Keratinocyte (primary cell): ENCODE measurements at regions not wholly inside any gene's neighbourhood (a gene's known extent, or its start where the extent isn't known, plus 50 kb on each side); places are given as distances from the start of the nearest gene placed in this dataset.

ENCODE experiments used
- DNase-seq: peaks from one replicate; pipeline ENCODE4 v3.0.0-alpha.2; 2011; ENCODE audit warnings: low read depth, missing footprints, low spot score
- FAIRE-seq: peaks from 2 replicates; lab custom pipeline; 2011; peaks lifted over from hg19 to GRCh38; lab: Jason Lieb, UNC
- H2AFZ ChIP-seq: 2 replicates; pipeline ENCODE4 v1.6.0; 2012; ENCODE audit warnings: low read length, control low read depth, inconsistent platforms; ENCODE audit not compliant: control insufficient read depth
- H3K27ac ChIP-seq: 2 replicates; pipeline ENCODE4 v1.5.1; 2011; ENCODE audit warnings: low read length; ENCODE audit not compliant: control insufficient read depth, insufficient read depth
- H3K27me3 ChIP-seq: 3 replicates; pipeline ENCODE4 v1.6.0; 2011; ENCODE audit warnings: low read length; ENCODE audit not compliant: control insufficient read depth, insufficient read depth; ENCODE audit errors: extremely low read depth
- H3K36me3 ChIP-seq, 2 experiments: 2 replicates in 1 of 2; 3 replicates in 1 of 2; pipeline ENCODE4 v1.5.1; 2011; ENCODE audit warnings: low read length in 2 of 2, mild to moderate bottlenecking in 1 of 2; ENCODE audit not compliant: control insufficient read depth in 2 of 2, insufficient read depth in 2 of 2; ENCODE audit errors: extremely low read depth in 1 of 2
- H3K4me1 ChIP-seq: 3 replicates; pipeline ENCODE4 v1.5.1; 2011; ENCODE audit warnings: low read length; ENCODE audit not compliant: control insufficient read depth, insufficient read depth; ENCODE audit errors: extremely low read depth
- H3K4me2 ChIP-seq: 3 replicates; pipeline ENCODE4 v1.6.0; 2011; ENCODE audit warnings: low read depth, low read length; ENCODE audit not compliant: control insufficient read depth, insufficient read depth; ENCODE audit errors: extremely low read depth
- H3K4me3 ChIP-seq, 3 experiments: fragments of 200-600 bp in 1 of 3; sonication (generic) in 1 of 3; 2 replicates in 2 of 3; 3 replicates in 1 of 3; pipeline ENCODE4 v1.5.1; 2011 to 2016; ENCODE audit warnings: low read length in 3 of 3, mild to moderate bottlenecking in 3 of 3, control low read depth in 2 of 3, inconsistent platforms in 1 of 3, low read depth in 1 of 3, mixed read lengths in 1 of 3, mixed run types in 1 of 3, moderate library complexity in 1 of 3; ENCODE audit not compliant: control insufficient read depth in 2 of 3, insufficient read depth in 2 of 3; ENCODE audit errors: extremely low read depth in 1 of 3
- H3K79me2 ChIP-seq: 2 replicates; pipeline ENCODE4 v1.6.0; 2012; ENCODE audit warnings: low read length; ENCODE audit not compliant: control insufficient read depth, insufficient read depth
- H3K9ac ChIP-seq: 3 replicates; pipeline ENCODE4 v1.6.0; 2011; ENCODE audit warnings: low read length; ENCODE audit not compliant: control insufficient read depth, insufficient read depth; ENCODE audit errors: extremely low read depth
- H3K9me1 ChIP-seq: 3 replicates; pipeline ENCODE4 v1.6.0; 2011; ENCODE audit warnings: low read length; ENCODE audit not compliant: control insufficient read depth, insufficient read depth; ENCODE audit errors: extremely low read depth
- H3K9me3 ChIP-seq: 2 replicates; pipeline ENCODE4 v1.5.1; 2012; ENCODE audit warnings: low read depth, low read length; ENCODE audit not compliant: control insufficient read depth
- H4K20me1 ChIP-seq: 3 replicates; pipeline ENCODE4 v1.6.0; 2011; ENCODE audit warnings: low read length; ENCODE audit not compliant: control insufficient read depth, insufficient read depth; ENCODE audit errors: extremely low read depth
- EZH2 ChIP-seq: IDR thresholded peaks from one replicate; pipeline ENCODE4 v1.6.1; 2012; ENCODE audit warnings: inconsistent platforms, mild to moderate bottlenecking, low read length, moderate library complexity
- dilution Hi-C: fragments of 300-500 bp; cut with MboI; formaldehyde crosslinking; loops from one replicate; pipeline ENCODE4 v1.7.0; 2020; ENCODE audit warnings: low sequenced_read_pairs; ENCODE audit not compliant: extremely low pct_ligation_motif_present
- TF ChIP-seq, protein P1 (sequence below), 3 experiments: IDR thresholded peaks in 1 of 3; conservative IDR thresholded peaks in 1 of 3; optimal IDR thresholded peaks in 1 of 3; 2 replicates in 2 of 3; 3 replicates in 1 of 3; pipeline versions ENCODE3 to v1.5.1; 2011; ENCODE audit warnings: low read length in 3 of 3, mild to moderate bottlenecking in 3 of 3, moderate library complexity in 2 of 3, control low read depth in 1 of 3, inconsistent platforms in 1 of 3; ENCODE audit not compliant: insufficient read depth in 2 of 3; ENCODE audit errors: extremely low read depth in 1 of 3

DNA sequence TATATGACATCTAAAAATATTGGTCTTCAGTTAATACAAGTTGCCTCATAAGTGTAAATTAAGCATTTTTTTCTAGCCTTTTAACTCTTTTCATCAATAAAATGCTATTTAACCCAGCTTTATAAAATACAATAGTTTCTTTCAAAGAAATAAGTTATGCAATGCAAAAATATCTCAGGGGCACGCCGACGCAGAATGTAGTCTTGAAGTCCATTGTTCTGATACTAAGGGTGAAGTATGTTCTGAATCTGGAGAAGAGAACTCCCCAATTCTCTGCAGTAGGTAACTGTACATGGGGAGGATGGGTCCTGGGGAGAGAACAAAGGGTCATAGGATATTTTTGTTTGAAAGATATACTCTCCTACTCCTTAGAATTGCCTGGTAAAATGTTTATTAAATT, 256.6 kb upstream of the NDST4 start:
- no peak for FAIRE-seq
- Histone ChIP-seq H3K4me1 (no peaks in the 10 kb centered on the region), H3K27ac (no peak overlapping the region), H3K27me3 (no peaks in the 10 kb centered on the region), H3K4me2 (no peak overlapping the region), H3K9me3 (no peaks in the 10 kb centered on the region), H3K79me2 (no peaks in the 10 kb centered on the region), H3K4me3 (no peak overlapping the region), H3K9me1 (no peaks in the 10 kb centered on the region), H4K20me1 (no peaks in the 10 kb centered on the region), H3K36me3 (no peaks in the 10 kb centered on the region), H2AFZ (no peak overlapping the region), H3K9ac (no peak overlapping the region)
- TF ChIP-seq, protein P1, sequence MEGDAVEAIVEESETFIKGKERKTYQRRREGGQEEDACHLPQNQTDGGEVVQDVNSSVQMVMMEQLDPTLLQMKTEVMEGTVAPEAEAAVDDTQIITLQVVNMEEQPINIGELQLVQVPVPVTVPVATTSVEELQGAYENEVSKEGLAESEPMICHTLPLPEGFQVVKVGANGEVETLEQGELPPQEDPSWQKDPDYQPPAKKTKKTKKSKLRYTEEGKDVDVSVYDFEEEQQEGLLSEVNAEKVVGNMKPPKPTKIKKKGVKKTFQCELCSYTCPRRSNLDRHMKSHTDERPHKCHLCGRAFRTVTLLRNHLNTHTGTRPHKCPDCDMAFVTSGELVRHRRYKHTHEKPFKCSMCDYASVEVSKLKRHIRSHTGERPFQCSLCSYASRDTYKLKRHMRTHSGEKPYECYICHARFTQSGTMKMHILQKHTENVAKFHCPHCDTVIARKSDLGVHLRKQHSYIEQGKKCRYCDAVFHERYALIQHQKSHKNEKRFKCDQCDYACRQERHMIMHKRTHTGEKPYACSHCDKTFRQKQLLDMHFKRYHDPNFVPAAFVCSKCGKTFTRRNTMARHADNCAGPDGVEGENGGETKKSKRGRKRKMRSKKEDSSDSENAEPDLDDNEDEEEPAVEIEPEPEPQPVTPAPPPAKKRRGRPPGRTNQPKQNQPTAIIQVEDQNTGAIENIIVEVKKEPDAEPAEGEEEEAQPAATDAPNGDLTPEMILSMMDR (optimal IDR thresholded peaks at IDR 0.05 in 1 of 3, IDR thresholded peaks at IDR 0.05 in 1 of 3, conservative IDR thresholded peaks at IDR 0.05 in 1 of 3; ENCODE audit: extremely low read depth in 1 of 3, insufficient read depth in 2 of 3, low read length in 3 of 3) = no peak
- no peak for TF ChIP-seq EZH2
- dilution Hi-C loops = no loop called here
- DNase-seq = no peak

DNA sequence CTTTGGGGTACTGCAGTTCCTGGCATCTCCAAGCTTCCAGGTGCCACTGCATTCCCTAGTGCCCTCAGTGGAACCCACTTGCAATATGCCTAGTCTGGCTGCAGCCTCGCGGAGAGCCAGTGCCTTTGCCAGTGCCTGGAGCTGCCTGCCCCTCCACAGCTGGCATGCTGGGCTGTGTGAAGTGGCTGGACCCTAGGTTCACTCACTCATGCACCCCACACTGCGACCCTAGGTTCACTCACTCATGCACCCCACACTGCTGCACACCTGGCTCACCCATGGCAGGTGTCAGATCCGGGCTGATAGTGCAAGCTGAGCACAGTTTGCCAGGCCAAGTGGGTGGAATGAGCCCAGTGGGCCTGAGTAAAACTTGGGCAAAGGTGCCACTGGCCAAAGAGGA, 253.0 kb upstream of the NDST4 start:
- FAIRE-seq (no peak), DNase-seq (no peak)
- no peaks in the 10 kb centered on the region for H3K4me1 ChIP-seq
- no peak overlapping the region for H3K9ac ChIP-seq
- H3K4me2 ChIP-seq = no peak overlapping the region
- no peaks in the 10 kb centered on the region for H3K79me2 ChIP-seq
- no peaks in the 10 kb centered on the region for H4K20me1 ChIP-seq
- H3K9me3 ChIP-seq = no peaks in the 10 kb centered on the region
- no peak overlapping the region for H2AFZ ChIP-seq
- TF ChIP-seq, protein P1 (optimal IDR thresholded peaks at IDR 0.05 in 1 of 3, IDR thresholded peaks at IDR 0.05 in 1 of 3, conservative IDR thresholded peaks at IDR 0.05 in 1 of 3; ENCODE audit: extremely low read depth in 1 of 3, insufficient read depth in 2 of 3, low read length in 3 of 3) = no peak
- no peak for TF ChIP-seq EZH2
- no peak overlapping the region for H3K4me3 ChIP-seq
- dilution Hi-C loops = no loop called here
- H3K9me1 ChIP-seq = no peaks in the 10 kb centered on the region
- H3K27ac ChIP-seq = no peak overlapping the region
- no peaks in the 10 kb centered on the region for H3K27me3 ChIP-seq
- H3K36me3 ChIP-seq = no peaks in the 10 kb centered on the region
